ENCODE measurements at regions not wholly inside any gene's neighbourhood (a gene's known extent, or its start where the extent isn't known, plus 50 kb on each side); places are given as distances from the start of the nearest gene placed in this dataset.

DNA sequence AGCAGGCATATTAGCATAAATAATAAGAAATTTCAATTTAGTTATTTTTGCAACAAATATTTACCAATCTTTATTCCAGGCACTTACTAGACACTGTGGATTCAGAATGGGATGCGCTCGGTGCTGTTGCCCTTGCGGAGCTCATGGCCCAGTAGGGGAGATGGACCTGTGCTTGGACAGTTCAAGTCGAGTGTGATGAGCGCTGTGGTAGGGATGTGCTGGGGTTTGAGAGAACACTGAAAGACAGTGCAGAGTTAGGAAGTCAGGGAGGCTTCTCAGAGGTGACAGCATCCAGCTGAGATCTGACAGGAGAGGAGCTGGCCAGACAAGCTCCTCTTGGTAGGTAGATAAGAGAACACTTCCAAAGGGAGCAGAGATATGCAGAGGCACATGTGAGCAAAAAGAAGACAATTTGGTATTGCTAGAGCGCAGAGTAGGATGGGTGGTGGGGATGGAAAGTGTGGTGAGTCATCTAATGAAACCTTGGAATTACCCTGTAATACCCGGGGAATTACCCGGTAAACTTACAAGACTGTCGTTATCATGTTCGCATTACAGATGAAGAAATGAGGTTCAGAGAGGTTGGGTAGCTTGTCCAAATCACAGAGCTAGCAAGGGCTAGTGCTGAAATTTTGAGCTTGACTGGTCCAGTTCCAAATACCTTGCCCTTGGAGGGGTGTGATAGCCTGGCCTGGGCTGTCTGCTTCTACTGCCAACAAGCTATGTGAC lies 298.1 kb upstream of the N4BP1 start:
- no peak for ATAC-seq
- H3K9me3 ChIP-seq, result no peaks in the 10 kb centered on the region
- no peaks in the 10 kb centered on the region for H3K36me3 ChIP-seq
- TF ChIP-seq, protein P1, sequence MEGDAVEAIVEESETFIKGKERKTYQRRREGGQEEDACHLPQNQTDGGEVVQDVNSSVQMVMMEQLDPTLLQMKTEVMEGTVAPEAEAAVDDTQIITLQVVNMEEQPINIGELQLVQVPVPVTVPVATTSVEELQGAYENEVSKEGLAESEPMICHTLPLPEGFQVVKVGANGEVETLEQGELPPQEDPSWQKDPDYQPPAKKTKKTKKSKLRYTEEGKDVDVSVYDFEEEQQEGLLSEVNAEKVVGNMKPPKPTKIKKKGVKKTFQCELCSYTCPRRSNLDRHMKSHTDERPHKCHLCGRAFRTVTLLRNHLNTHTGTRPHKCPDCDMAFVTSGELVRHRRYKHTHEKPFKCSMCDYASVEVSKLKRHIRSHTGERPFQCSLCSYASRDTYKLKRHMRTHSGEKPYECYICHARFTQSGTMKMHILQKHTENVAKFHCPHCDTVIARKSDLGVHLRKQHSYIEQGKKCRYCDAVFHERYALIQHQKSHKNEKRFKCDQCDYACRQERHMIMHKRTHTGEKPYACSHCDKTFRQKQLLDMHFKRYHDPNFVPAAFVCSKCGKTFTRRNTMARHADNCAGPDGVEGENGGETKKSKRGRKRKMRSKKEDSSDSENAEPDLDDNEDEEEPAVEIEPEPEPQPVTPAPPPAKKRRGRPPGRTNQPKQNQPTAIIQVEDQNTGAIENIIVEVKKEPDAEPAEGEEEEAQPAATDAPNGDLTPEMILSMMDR (IDR thresholded peaks at IDR 0.05), result no peak
- no peaks in the 10 kb centered on the region for H3K4me1 ChIP-seq
- peaks cover 6% of the 10 kb centered on the region for H3K27me3 ChIP-seq (ENCODE audit: low read depth)
- intact Hi-C loops (cut with DNase I), result no loop called here
- H3K27ac ChIP-seq, result no peak overlapping the region
- H3K4me3 ChIP-seq, result no peak overlapping the region
- DNase-seq, result no peak

DNA sequence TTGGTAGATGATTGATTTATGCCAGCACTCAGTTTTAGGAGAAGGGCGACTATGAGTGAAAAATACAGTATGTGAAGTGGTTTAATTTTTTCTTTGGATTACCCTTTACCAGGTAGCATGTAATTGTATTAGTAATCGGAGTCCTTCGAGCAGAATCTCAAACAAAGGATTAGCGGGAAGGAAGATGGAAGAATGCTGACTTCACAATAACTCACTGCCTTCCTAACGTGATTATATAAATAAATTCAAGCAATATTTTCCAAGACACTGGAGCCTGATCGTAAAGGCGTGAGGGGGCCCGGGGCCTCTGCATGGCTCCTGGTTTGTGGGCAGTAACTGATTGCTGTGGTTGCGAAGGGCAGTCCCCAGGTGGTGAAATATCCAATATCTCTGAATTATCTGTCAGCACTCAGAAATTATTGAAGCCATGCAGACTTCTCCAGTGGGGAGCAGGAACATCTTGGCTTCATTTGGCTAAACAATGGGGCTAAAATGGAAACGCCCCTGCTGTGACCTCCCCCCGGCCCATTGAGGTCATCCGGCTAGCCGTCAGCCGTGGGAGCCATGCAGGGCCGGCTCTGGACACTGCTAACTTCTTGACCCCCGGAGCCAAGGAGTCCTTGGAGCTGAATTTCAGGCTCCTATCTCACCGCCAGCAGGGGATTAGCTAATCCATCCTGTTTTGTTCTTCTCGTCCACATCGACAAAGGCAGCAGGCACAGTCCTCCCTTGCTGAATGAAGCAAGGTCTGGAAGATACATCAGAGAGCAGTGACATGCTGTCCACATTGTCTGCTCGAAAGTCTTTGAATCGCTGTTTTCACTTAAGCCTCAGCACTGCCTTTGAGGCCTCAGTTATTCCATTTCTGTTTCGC lies 295.9 kb upstream of the N4BP1 start:
- TF ChIP-seq, protein P1 (IDR thresholded peaks at IDR 0.05), result no peak
- no peak for DNase-seq
- Histone ChIP-seq H3K9me3 (no peaks in the 10 kb centered on the region), H3K27ac (no peak overlapping the region), H3K4me1 (no peaks in the 10 kb centered on the region), H3K27me3 (ENCODE audit: low read depth) (peaks cover 6% of the 10 kb centered on the region), H3K36me3 (no peaks in the 10 kb centered on the region), H3K4me3 (no peak overlapping the region)
- intact Hi-C loops (cut with DNase I), result no loop called here
- ATAC-seq, result no peak

DNA sequence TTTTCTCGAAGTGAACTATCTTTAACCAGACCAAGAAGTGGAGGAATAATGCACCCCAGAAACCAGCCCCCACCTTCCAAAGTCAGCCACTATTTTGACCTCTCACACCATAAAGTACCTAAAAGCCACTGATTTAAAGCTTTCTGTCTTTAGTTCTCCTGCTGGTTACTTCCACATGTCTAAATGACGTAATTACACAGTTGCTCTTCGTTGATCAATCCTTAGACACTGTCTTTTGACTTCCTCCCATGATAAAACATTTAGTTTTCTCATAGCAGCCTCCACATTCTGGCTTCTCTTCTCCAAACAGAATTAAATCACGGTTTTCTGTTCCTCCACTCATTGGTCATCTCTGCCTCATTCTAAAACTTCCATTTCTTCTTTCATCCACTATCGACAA lies 294.4 kb upstream of the N4BP1 start:
- Histone ChIP-seq H3K36me3 (no peaks in the 10 kb centered on the region), H3K4me3 (no peak overlapping the region), H3K4me1 (no peaks in the 10 kb centered on the region), H3K9me3 (no peaks in the 10 kb centered on the region), H3K27me3 (ENCODE audit: low read depth) (peaks cover 6% of the 10 kb centered on the region), H3K27ac (no peak overlapping the region)
- DNase-seq, result no peak
- no peak for ATAC-seq
- TF ChIP-seq, protein P1 (IDR thresholded peaks at IDR 0.05), result no peak
- intact Hi-C loops (cut with DNase I), result no loop called here

DNA sequence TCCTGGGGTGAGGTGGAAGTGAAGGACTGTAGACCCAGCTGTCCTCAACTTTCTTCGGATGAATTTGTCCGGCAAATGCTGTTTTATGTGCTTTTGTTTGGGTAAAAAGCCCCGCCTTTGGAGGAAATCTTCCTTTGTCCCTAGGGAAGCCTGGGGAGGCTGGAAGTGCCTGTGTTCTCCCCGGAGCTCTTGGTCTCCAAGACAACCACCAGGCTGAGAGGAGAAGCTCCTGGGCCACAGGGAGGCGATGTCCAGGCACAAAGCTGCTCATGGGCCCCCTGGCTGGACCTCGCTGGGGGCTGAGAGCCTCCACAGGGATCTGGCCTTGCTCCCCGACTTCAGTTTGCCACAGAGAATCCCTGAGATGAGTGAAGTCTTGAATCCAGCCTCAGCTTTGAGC lies 293.1 kb upstream of the N4BP1 start:
- ATAC-seq, result no peak
- Histone ChIP-seq H3K4me3 (no peak overlapping the region), H3K27me3 (ENCODE audit: low read depth) (peaks cover 6% of the 10 kb centered on the region), H3K4me1 (no peaks in the 10 kb centered on the region), H3K9me3 (no peaks in the 10 kb centered on the region), H3K36me3 (no peaks in the 10 kb centered on the region), H3K27ac (no peak overlapping the region)
- TF ChIP-seq, protein P1 (IDR thresholded peaks at IDR 0.05), result no peak
- DNase-seq, result no peak
- intact Hi-C loops (cut with DNase I), result no loop called here

DNA sequence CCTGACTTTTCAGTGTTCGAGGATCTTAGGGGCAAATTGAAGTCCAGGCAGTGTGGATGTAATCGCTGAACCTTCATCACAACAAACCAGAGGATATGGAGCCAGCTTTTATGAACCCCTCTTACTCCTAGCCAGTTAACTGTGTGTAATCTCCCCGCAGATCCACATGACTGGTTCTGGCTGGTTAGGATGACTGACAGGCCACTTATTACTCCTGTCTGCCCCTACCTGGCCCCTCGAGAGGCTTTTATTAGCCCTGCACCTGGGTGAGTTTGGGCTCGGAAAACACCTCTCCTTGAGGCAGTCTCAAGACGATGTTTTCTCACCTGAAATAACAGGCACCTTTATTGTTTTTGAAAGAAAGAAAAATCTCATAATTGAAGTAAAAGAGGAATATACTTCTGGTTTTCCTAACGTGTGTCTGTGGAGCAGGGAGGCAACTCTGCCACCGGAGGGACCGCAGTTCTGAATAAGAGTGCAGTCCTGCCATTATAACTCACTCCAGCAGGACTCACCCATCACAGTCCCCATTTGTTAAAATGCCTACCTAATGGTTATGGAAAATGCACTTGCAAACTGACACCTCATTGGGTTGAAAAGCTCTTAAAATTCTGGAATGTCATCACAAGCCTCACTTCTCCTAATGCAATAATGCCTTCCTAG lies 291.9 kb upstream of the N4BP1 start:
- no peaks in the 10 kb centered on the region for H3K9me3 ChIP-seq
- H3K27me3 ChIP-seq (ENCODE audit: low read depth), result peaks cover 6% of the 10 kb centered on the region
- DNase-seq (no peak), ATAC-seq (no peak)
- no peaks in the 10 kb centered on the region for H3K4me1 ChIP-seq
- no peak overlapping the region for H3K27ac ChIP-seq
- intact Hi-C loops (cut with DNase I), result no loop called here
- H3K4me3 ChIP-seq, result no peak overlapping the region
- no peaks in the 10 kb centered on the region for H3K36me3 ChIP-seq
- TF ChIP-seq, protein P1 (IDR thresholded peaks at IDR 0.05), result no peak
